Spleen (tissue), 7 donors: ENCODE measurements at regions not wholly inside any gene's neighbourhood (a gene's known extent, or its start where the extent isn't known, plus 50 kb on each side); places are given as distances from the start of the nearest gene placed in this dataset.

Source experiments
- POLR2A ChIP-seq, 3 donors: fragments of 450-650 bp; IDR thresholded peaks; one replicate each; pipeline ENCODE4 v1.5.1; 2017; ENCODE audit warnings: antibody characterized with exemption in 3 of 3, mild to moderate bottlenecking in 1 of 3
- POLR2AphosphoS5 ChIP-seq, 3 donors: sonication (generic); formaldehyde crosslinking; IDR thresholded peaks; one replicate each; pipeline ENCODE4 v1.5.1; 2017; ENCODE audit warnings: antibody characterized with exemption in 3 of 3
- TF ChIP-seq, protein P1 (sequence below), 11 experiments: fragments of 200-600 bp in 7 of 11; fragments of 450-650 bp in 4 of 11; sonication (generic) in 4 of 11; IDR thresholded peaks in 8 of 11; conservative IDR thresholded peaks in 3 of 11; 1 replicate in 7 of 11; 2 replicates in 4 of 11; pipeline versions ENCODE4 v1.4.0 to v1.8.0; 2016 to 2021; ENCODE audit warnings: antibody characterized with exemption in 11 of 11, inconsistent platforms in 4 of 11, mild to moderate bottlenecking in 1 of 11
- donor health status: DM: no; HTN: no; CAD: no; lungs with moderate emphysema.
- donor health status: DM: no; HTN: no; CAD: no.
- donor health status: DM: no; HTN: no; CAD: no.

DNA sequence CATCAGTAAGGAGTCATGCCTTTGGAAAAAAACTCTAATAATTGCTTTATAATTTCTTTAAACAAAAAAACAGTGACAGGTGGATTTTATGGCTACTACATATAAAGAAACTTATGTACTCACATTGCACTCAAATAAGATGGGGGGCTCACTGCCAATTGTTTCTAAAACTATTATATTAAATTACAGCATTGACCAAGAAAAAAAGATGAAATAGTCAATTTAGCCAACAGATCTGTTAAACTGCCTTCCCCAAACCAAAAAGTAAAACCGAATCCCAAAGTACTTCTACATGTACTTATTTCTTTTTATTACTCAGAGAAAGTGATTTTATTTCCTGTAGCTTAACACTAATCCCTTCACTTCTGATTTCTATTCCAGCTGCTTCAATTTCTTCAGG, 716.8 kb upstream of the SLITRK5 start:
- no peak for TF ChIP-seq POLR2AphosphoS5 (IDR thresholded peaks at IDR 0.05)
- no peak for TF ChIP-seq POLR2A (IDR thresholded peaks at IDR 0.05)
- TF ChIP-seq, protein P1, sequence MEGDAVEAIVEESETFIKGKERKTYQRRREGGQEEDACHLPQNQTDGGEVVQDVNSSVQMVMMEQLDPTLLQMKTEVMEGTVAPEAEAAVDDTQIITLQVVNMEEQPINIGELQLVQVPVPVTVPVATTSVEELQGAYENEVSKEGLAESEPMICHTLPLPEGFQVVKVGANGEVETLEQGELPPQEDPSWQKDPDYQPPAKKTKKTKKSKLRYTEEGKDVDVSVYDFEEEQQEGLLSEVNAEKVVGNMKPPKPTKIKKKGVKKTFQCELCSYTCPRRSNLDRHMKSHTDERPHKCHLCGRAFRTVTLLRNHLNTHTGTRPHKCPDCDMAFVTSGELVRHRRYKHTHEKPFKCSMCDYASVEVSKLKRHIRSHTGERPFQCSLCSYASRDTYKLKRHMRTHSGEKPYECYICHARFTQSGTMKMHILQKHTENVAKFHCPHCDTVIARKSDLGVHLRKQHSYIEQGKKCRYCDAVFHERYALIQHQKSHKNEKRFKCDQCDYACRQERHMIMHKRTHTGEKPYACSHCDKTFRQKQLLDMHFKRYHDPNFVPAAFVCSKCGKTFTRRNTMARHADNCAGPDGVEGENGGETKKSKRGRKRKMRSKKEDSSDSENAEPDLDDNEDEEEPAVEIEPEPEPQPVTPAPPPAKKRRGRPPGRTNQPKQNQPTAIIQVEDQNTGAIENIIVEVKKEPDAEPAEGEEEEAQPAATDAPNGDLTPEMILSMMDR (IDR thresholded peaks at IDR 0.05 in 8 of 11, conservative IDR thresholded peaks at IDR 0.05 in 3 of 11): no peak
